Lower lobe of right lung (tissue), 2 donors: ENCODE measurements at regions not wholly inside any gene's neighbourhood (a gene's known extent, or its start where the extent isn't known, plus 50 kb on each side); places are given as distances from the start of the nearest gene placed in this dataset.

Experiments
- ATAC-seq, 2 donors: fragments of 200-7000 bp; cut with Tn5 transposase; one replicate each; pipeline ENCODE4 v1.9.1; 2020 to 2022; ENCODE audit warnings: mild to moderate bottlenecking in 2 of 2, moderate library complexity in 2 of 2
- DNase-seq: peaks from one replicate; pipeline ENCODE4 v3.0.0-alpha.2; 2020
- H3K27ac ChIP-seq: fragments of 200-600 bp; one replicate; pipeline ENCODE4 v1.8.0; 2022
- H3K27me3 ChIP-seq: fragments of 200-600 bp; one replicate; pipeline ENCODE4 v1.8.0; 2022; ENCODE audit warnings: low read depth
- H3K36me3 ChIP-seq: fragments of 200-600 bp; one replicate; pipeline ENCODE4 v1.8.0; 2022; ENCODE audit warnings: mild to moderate bottlenecking
- H3K4me1 ChIP-seq: fragments of 200-600 bp; one replicate; pipeline ENCODE4 v1.8.0; 2022
- H3K4me3 ChIP-seq: fragments of 200-600 bp; one replicate; pipeline ENCODE4 v1.8.0; 2022; ENCODE audit warnings: mild to moderate bottlenecking
- H3K9me3 ChIP-seq: fragments of 200-600 bp; one replicate; pipeline ENCODE4 v1.8.0; 2022
- CTCF ChIP-seq: fragments of 200-600 bp; IDR thresholded peaks from one replicate; pipeline ENCODE4 v1.8.0; 2022; ENCODE audit warnings: antibody characterized with exemption, mild to moderate bottlenecking
- intact Hi-C: fragments of 100-400 bp; cut with DNase I; formaldehyde crosslinking; loops from one replicate; pipeline ENCODE4 v1.11.0; 2022
- donor health status: DM: no; HTN: yes; CAD: no; lungs with severe emphysema.

GRCh38 chr5:166346726-166347374, 1944.6 kb upstream of the WWC1 start:
- H3K36me3 ChIP-seq, result no peaks in the 10 kb centered on the region
- no peak for TF ChIP-seq CTCF
- intact Hi-C loops, result no loop called here
- H3K9me3 ChIP-seq, result no peaks in the 10 kb centered on the region
- H3K27me3 ChIP-seq, result no peaks in the 10 kb centered on the region
- DNase-seq, result no peak
- ATAC-seq, result no peak
- no peak overlapping the region for H3K27ac ChIP-seq
- no peak overlapping the region for H3K4me3 ChIP-seq
- H3K4me1 ChIP-seq, result no peaks in the 10 kb centered on the region

- no peak for ATAC-seq
- no peaks in the 10 kb centered on the region for H3K9me3 ChIP-seq
- no peak for TF ChIP-seq CTCF
- no peaks in the 10 kb centered on the region for H3K36me3 ChIP-seq
- no peaks in the 10 kb centered on the region for H3K4me1 ChIP-seq
- H3K27me3 ChIP-seq, result no peaks in the 10 kb centered on the region
- intact Hi-C loops, result no loop called here
- no peak overlapping the region for H3K27ac ChIP-seq
- no peak overlapping the region for H3K4me3 ChIP-seq
- DNase-seq, result no peak
Measured at GRCh38 chr5:166349046-166349445, 1942.4 kb upstream of the WWC1 start.

GRCh38 chr5:166353580-166353979, 1937.9 kb upstream of the WWC1 start:
- Histone ChIP-seq H3K4me1 (no peaks in the 10 kb centered on the region), H3K27me3 (no peaks in the 10 kb centered on the region), H3K4me3 (no peak overlapping the region), H3K27ac (no peak overlapping the region), H3K9me3 (no peaks in the 10 kb centered on the region), H3K36me3 (no peaks in the 10 kb centered on the region)
- no peak for TF ChIP-seq CTCF
- DNase-seq, result no peak
- ATAC-seq, result no peak
- intact Hi-C loops, result no loop called here

GRCh38 chr5:166354332-166354731, 1937.1 kb upstream of the WWC1 start:
- no peaks in the 10 kb centered on the region for H3K9me3 ChIP-seq
- H3K27ac ChIP-seq, result no peak overlapping the region
- H3K27me3 ChIP-seq, result no peaks in the 10 kb centered on the region
- no peak for TF ChIP-seq CTCF
- no peak overlapping the region for H3K4me3 ChIP-seq
- intact Hi-C loops, result no loop called here
- H3K36me3 ChIP-seq, result no peaks in the 10 kb centered on the region
- no peaks in the 10 kb centered on the region for H3K4me1 ChIP-seq
- no peak for DNase-seq
- no peak for ATAC-seq

GRCh38 chr5:166356096-166356495, 1935.3 kb upstream of the WWC1 start:
- TF ChIP-seq CTCF, result no peak
- Histone ChIP-seq H3K4me1 (no peaks in the 10 kb centered on the region), H3K9me3 (no peaks in the 10 kb centered on the region), H3K27me3 (no peaks in the 10 kb centered on the region), H3K27ac (no peak overlapping the region), H3K36me3 (no peaks in the 10 kb centered on the region), H3K4me3 (no peak overlapping the region)
- DNase-seq (no peak), ATAC-seq (no peak)
- intact Hi-C loops, result no loop called here
